T-helper 17 cell (primary cell): ENCODE measurements at regions not wholly inside any gene's neighbourhood (a gene's known extent, or its start where the extent isn't known, plus 50 kb on each side); places are given as distances from the start of the nearest gene placed in this dataset.
"Not testable (repeated sequence)": the region's sequence is repeated elsewhere in the genome, so short reads cannot be mapped to it uniquely, and the experiment has no call there.

Source experiments
- ATAC-seq: fragments of 150-1000 bp; cut with Tn5 transposase; 2 replicates; pipeline ENCODE4 v1.10.0; 2021; ENCODE audit warnings: mild to moderate bottlenecking, moderate library complexity
- DNase-seq, 3 donors: peaks; one replicate each; pipeline versions ENCODE4 v3.0.0 to v3.0.0-alpha.2; 2020 to 2021
- H3K9me3 ChIP-seq: one replicate; pipeline ENCODE4 v1.7.0; 2013; ENCODE audit warnings: low read length, mild to moderate bottlenecking; ENCODE audit not compliant: control insufficient read depth, poor library complexity, severe bottlenecking
- H3K27ac Mint-ChIP-seq: one replicate; pipeline ENCODE4 v1.8.0; 2022; ENCODE audit warnings: mild to moderate bottlenecking, moderate library complexity, mixed read lengths
- H3K27me3 Mint-ChIP-seq: one replicate; pipeline ENCODE4 v1.8.0; 2022; ENCODE audit warnings: mixed read lengths
- H3K36me3 Mint-ChIP-seq: one replicate; pipeline ENCODE4 v1.8.0; 2022; ENCODE audit warnings: low read depth, mixed read lengths
- H3K4me1 Mint-ChIP-seq: one replicate; pipeline ENCODE4 v1.8.0; 2022; ENCODE audit warnings: mild to moderate bottlenecking, mixed read lengths
- H3K4me3 Mint-ChIP-seq: one replicate; pipeline ENCODE4 v1.8.0; 2022; ENCODE audit warnings: mild to moderate bottlenecking, moderate library complexity, mixed read lengths

DNA sequence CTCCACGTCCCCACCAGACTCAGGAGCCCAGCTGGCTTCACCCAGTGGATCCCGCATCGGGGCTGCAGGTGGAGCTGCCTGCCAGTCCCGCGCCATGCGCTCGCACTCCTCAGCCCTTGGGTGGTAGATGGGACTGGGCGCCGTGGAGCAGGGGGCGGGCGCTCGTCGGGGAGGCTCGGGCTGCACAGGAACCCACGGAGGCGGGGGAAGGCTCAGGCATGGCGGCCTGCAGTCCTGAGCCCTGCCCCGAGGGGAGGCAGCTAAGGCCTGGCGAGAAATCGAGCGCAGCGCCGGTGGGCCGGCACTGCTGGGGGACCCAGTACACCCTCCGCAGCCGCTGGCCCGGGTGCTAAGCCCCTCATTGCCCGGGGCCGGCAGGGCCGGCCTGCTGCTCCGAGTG, 170.2 kb upstream of the NYAP2 start:
- not testable (repeated sequence) for H3K4me3 Mint-ChIP-seq, H3K27ac Mint-ChIP-seq, H3K36me3 Mint-ChIP-seq, H3K4me1 Mint-ChIP-seq, ATAC-seq, DNase-seq, H3K9me3 ChIP-seq
- peaks cover 21% of the 10 kb centered on the region for H3K27me3 Mint-ChIP-seq

DNA sequence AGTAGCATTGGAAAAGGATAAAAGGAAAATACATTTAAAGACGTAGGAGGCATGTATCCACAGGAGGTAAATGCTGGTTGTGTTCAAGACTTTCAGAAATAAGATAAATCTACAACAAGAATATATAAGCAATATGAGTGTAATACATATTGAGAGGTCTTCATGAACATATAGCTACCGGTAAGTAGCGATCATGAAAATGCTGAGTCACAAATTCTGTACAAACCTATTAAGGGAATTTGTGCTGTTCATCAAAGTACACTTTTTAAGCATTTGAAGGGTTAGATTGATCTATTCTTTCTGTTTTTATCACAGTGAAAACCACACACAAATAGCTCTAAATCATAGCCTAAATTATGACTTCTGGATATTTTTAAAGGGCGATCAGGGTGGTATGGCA, 173.1 kb upstream of the NYAP2 start:
- no peak overlapping the region for H3K27ac Mint-ChIP-seq

DNA sequence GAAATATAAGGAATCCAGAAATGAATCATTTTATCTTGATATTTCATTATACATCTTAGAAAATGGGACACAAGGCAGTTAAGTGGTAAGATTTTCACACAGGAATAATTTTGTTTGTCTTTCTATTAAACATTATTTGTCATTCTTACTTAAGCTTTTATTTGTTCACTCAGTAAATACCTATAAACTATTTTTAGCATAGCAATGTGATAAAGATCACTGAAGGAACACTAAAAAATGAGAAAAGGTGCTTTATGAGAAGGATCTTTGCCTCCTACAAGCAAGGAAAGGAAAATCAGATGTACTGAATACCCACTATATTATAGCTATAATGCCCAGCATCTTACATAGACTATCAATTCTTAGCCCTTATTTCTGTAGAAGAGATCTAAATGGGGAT, 176.2 kb upstream of the NYAP2 start:
- no peak overlapping the region for H3K27ac Mint-ChIP-seq
- no peaks in the 10 kb centered on the region for H3K9me3 ChIP-seq
- DNase-seq (no peak), ATAC-seq (no peak)
- no peaks in the 10 kb centered on the region for H3K27me3 Mint-ChIP-seq
- H3K36me3 Mint-ChIP-seq, result no peaks in the 10 kb centered on the region
- peaks cover 5% of the 10 kb centered on the region for H3K4me1 Mint-ChIP-seq
- H3K4me3 Mint-ChIP-seq, result no peak overlapping the region

More for the DNA sequence above, 173.1 kb upstream of the NYAP2 start:
- Mint-ChIP-seq H3K4me3 (no peak overlapping the region), H3K27me3 (peaks cover 17% of the 10 kb centered on the region), H3K36me3 (no peaks in the 10 kb centered on the region), H3K4me1 (peaks cover 5% of the 10 kb centered on the region)
- ATAC-seq (no peak), DNase-seq (no peak)
- H3K9me3 ChIP-seq, result no peaks in the 10 kb centered on the region

DNA sequence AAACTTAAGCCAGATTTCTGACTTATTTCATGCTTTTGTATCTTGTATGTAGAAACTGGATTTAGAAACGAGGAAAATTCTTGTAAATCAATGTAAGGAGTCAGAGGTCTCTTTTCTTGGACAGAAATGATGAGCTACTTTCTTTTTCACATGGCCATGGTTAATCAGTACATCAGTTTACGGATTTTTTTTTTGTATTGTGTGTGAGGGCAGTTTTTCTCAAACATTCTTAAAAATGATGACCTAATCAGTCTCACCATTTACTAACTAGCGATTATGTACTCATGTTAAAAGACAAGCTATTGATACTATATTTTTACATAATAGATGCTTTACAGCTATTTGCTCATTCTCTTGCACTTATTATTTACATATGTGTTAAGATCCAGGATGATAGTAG, 165.2 kb upstream of the DOCK10 start:
- Mint-ChIP-seq H3K27me3 (peaks cover 12% of the 10 kb centered on the region), H3K4me1 (no peaks in the 10 kb centered on the region), H3K27ac (no peak overlapping the region), H3K4me3 (no peak overlapping the region), H3K36me3 (no peaks in the 10 kb centered on the region)
- no peak for ATAC-seq
- H3K9me3 ChIP-seq, result no peaks in the 10 kb centered on the region
- DNase-seq, result no peak

DNA sequence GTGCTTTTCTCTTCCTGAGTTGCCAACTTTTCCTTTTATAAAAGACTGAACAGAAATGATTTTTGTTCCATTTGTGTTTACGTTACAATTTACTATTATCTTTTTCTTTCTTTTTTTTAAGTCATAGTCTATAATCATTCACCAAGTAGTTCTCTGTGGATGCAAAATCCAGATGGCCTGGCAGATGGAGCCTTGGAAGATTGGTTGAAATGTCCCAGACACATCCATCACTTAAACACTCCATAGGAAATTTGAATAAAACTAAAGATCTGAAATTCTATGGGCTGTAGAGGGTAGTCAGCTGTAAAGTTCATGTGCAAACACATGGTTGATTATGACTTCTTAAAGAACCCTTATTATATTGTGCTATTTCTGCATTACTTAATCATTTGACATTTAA, 164.8 kb upstream of the DOCK10 start:
- no peak for DNase-seq

DNA sequence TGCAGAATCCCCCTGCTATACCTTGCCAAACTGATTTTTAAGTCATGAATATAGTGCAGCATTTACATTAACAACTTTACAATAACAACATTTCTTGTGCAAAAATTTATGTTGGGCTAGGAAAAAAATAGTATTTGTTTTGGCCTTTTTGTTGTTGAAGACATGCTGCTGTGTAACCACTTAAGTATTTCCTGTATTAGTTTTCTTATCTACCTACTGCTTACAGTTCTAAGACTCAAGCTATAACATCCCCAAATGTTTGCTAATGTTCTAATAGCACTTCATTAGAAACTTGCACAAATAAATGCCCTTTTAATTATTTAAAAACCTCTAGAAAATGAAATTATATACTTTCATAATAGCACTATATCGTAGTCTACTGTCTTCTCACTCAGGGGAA, 154.3 kb upstream of the DOCK10 start:
- Mint-ChIP-seq H3K27me3 (no peaks in the 10 kb centered on the region), H3K4me3 (no peak overlapping the region), H3K4me1 (no peaks in the 10 kb centered on the region), H3K36me3 (no peaks in the 10 kb centered on the region), H3K27ac (no peak overlapping the region)
- DNase-seq, result no peak
- H3K9me3 ChIP-seq, result no peaks in the 10 kb centered on the region
- no peak for ATAC-seq

More for the DNA sequence above, 164.8 kb upstream of the DOCK10 start:
- H3K4me1 Mint-ChIP-seq, result no peaks in the 10 kb centered on the region
- H3K36me3 Mint-ChIP-seq, result no peaks in the 10 kb centered on the region
- no peaks in the 10 kb centered on the region for H3K9me3 ChIP-seq
- no peak for ATAC-seq
- H3K4me3 Mint-ChIP-seq, result no peak overlapping the region
- H3K27me3 Mint-ChIP-seq, result peaks cover 12% of the 10 kb centered on the region
- H3K27ac Mint-ChIP-seq, result no peak overlapping the region

DNA sequence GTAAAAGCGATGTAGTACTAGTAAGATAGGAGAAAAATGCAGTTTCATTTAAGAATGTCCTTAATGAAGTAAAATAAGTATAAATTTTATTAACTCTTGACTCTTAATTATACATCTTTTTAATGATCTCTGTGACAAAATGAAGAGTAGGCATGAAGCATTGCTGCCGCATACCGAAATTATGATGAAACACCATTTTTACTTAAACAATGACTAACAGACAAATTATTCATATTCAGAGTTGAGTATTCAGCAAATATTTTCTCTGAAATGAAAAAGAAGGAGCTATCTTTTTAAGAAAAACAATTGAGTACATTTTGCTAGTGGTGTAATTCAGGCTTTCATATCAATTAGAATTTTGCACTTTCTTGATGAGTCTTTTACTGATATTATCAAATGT, 150.6 kb upstream of the DOCK10 start:
- ATAC-seq (no peak), DNase-seq (no peak)
- H3K4me1 Mint-ChIP-seq, result no peaks in the 10 kb centered on the region
- no peak overlapping the region for H3K4me3 Mint-ChIP-seq
- no peak overlapping the region for H3K27ac Mint-ChIP-seq
- peaks cover 18% of the 10 kb centered on the region for H3K27me3 Mint-ChIP-seq
- no peaks in the 10 kb centered on the region for H3K36me3 Mint-ChIP-seq
- H3K9me3 ChIP-seq, result no peaks in the 10 kb centered on the region

DNA sequence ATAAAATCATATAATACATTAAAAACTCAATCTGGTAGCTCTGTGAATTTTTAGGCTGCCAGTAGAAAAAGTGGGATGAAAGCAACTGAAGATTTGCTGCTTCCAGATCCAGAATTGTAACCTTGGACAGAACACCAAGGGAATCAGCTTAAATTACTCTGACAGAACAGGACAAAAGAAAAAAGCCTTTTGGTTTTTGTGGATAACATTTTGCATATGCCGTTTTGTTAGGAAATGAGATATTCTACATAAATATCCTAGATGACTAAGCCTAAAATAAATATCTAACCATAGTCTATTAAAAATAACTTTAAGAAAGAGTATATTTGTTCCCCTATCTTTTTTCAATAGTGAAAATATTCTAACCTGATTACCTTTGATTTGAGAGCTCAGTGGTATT, 148.7 kb upstream of the DOCK10 start:
- H3K27ac Mint-ChIP-seq, result no peak overlapping the region
- no peaks in the 10 kb centered on the region for H3K9me3 ChIP-seq
- DNase-seq, result no peak
- H3K36me3 Mint-ChIP-seq, result no peaks in the 10 kb centered on the region
- ATAC-seq, result no peak
- no peak overlapping the region for H3K4me3 Mint-ChIP-seq
- no peaks in the 10 kb centered on the region for H3K4me1 Mint-ChIP-seq
- peaks cover 26% of the 10 kb centered on the region for H3K27me3 Mint-ChIP-seq

DNA sequence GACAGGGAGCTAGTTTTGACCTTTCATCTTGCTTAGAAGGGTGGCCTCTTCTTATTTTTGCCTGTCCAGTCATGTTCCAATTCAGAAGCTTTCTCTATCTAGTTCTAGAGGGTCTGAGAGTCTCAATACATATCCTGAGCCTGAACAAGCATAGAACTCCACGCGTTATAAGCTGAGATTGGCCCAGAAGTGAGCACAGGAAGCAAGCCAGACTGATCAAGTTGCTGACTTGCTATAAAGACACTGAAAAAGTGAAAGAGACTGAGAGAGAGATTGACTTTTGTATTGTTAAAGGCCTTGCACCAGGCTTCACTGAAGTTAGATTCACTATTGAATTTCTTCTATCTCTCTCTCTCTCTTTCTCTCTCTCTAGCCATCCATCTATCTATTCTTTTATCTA, 142.7 kb upstream of the DOCK10 start:
- Mint-ChIP-seq H3K36me3 (peaks cover 5% of the 10 kb centered on the region), H3K27me3 (peaks cover 29% of the 10 kb centered on the region), H3K4me3 (no peak overlapping the region), H3K27ac (no peak overlapping the region), H3K4me1 (peaks cover 4% of the 10 kb centered on the region)
- ATAC-seq (no peak), DNase-seq (no peak)
- H3K9me3 ChIP-seq, result no peaks in the 10 kb centered on the region

DNA sequence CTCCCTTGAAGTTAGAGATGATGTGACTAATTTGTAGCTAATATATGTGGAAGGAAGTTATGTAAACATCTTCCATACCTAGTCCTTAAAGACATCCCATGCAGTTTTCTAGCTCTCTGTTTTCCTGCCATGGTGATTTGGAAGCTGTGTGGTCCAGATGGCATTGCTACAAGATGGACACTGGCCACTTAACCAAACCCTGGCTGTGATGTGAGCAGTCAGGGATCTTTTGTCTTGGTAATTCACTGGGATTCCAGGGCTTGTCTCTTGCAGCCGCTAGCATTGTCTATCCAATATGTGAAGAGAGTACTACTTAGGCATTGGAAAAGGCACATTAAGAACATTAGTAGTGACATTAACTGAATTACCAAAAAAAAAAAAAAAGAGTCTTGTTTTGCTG, 139.9 kb upstream of the DOCK10 start:
- no peaks in the 10 kb centered on the region for H3K9me3 ChIP-seq
- no peak for DNase-seq
- peaks cover 4% of the 10 kb centered on the region for H3K4me1 Mint-ChIP-seq
- H3K27ac Mint-ChIP-seq, result no peak overlapping the region
- H3K27me3 Mint-ChIP-seq, result peaks cover 8% of the 10 kb centered on the region
- H3K36me3 Mint-ChIP-seq, result peaks cover 5% of the 10 kb centered on the region
- ATAC-seq, result no peak
- H3K4me3 Mint-ChIP-seq, result no peak overlapping the region

DNA sequence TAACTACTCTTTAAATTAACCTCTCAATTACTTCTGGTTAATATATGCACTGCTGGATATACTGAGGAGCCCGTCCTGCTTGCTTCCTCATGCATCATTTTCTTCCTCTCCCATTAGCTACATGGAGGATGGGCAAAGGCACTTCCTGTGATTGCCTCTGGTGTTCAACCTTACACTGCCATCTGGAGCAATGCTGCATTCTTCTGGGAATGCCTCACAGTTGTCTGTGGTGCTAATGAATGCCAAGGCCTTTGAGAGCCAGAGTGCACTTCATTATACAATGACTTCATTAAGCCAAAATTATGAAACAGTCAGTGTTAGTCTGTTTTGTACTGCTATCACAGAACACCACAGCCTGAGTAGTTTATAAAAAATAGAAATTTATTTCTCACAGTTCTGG, 134.8 kb upstream of the DOCK10 start:
- Mint-ChIP-seq H3K4me1 (no peaks in the 10 kb centered on the region), H3K27me3 (no peaks in the 10 kb centered on the region), H3K36me3 (no peaks in the 10 kb centered on the region), H3K27ac (no peak overlapping the region), H3K4me3 (no peak overlapping the region)
- no peak for ATAC-seq
- no peak for DNase-seq
- no peaks in the 10 kb centered on the region for H3K9me3 ChIP-seq

DNA sequence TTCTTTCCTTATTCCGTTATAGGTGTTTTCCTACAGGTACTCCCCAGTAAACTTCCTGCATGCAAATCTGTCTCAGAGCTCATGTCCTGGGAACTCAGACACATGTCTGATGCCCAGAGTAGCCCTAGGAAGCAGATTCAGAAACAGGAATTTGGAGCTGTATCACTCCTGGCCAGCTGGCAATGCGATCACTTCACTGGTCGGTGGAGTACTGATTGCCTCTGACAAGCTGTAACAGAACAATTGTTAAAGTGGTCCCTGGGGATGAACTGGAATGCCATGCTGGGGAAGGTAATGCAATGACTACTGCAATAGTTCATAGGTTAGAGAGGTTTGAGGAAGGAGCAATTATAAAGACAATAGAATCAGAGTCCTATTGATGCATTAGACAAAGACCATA, 131.6 kb upstream of the DOCK10 start:
- H3K4me3 Mint-ChIP-seq, result no peak overlapping the region
- no peak overlapping the region for H3K27ac Mint-ChIP-seq
- ATAC-seq, result no peak
- no peaks in the 10 kb centered on the region for H3K9me3 ChIP-seq
- no peak for DNase-seq
- peaks cover 4% of the 10 kb centered on the region for H3K27me3 Mint-ChIP-seq
- H3K4me1 Mint-ChIP-seq, result no peaks in the 10 kb centered on the region
- no peaks in the 10 kb centered on the region for H3K36me3 Mint-ChIP-seq

DNA sequence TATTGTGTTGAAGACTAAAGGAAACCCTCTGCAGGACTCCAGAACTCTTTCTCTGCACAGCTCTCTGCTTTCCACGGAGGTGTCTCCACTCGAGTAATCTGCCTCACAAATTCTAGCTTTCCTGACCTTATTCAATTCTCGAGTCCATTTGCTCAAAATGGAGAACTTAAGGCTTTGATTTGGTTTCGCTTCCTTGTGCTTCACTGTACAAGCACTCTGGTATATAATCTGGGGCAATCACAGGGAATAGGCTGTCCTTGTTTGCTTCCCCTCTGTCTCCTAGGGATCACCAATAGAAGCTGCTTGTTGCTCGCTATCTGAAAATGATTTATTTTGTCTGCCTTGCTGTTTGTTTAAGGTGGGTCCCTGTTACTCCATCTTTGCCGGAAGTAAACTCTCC, 129.1 kb upstream of the DOCK10 start:
- H3K9me3 ChIP-seq, result no peaks in the 10 kb centered on the region
- Mint-ChIP-seq H3K27ac (no peak overlapping the region), H3K36me3 (no peaks in the 10 kb centered on the region), H3K4me3 (no peak overlapping the region), H3K27me3 (peaks cover 10% of the 10 kb centered on the region), H3K4me1 (no peaks in the 10 kb centered on the region)
- DNase-seq (no peak), ATAC-seq (no peak)

DNA sequence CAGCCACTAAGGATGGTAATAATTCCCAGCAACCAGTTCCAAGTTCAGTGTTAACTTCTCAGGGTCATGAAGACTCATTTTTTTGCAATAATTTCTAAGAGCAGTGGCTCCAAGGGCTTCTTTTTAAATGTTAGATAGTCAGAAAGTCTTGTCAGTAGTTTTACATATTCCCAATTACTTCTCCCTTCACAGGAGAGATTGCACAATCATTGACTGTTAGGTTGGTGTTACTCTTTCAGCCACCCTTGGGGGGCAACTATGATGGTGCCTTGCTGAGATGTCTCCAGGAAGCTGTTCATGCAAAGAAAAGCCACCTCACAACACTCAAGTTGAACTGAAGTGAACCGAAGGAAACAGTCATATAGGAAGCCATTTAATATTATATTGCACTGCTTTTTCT, 127.9 kb upstream of the DOCK10 start:
- Mint-ChIP-seq H3K4me3 (no peak overlapping the region), H3K4me1 (no peaks in the 10 kb centered on the region), H3K27ac (no peak overlapping the region), H3K36me3 (no peaks in the 10 kb centered on the region), H3K27me3 (peaks cover 10% of the 10 kb centered on the region)
- ATAC-seq (no peak), DNase-seq (no peak)
- no peaks in the 10 kb centered on the region for H3K9me3 ChIP-seq

DNA sequence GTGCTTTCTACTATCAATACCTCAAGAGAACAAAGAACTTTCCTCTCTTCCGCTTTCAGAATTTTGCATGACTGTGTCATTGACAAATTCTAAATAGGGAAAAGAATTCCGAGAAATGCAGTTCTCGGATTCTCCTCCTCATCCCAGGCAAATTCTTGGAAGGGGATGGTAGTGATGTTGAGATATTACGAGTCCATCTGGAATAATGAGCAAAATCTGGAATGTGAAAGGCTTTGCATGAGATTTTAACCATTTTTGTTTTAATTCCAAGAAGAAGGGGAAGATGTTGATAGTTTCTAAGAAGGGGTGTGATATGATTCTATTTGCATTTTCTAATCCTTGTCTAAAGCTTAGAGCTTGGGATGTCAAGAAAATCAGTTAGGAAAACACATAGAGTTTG, 127.1 kb upstream of the DOCK10 start:
- no peak overlapping the region for H3K4me3 Mint-ChIP-seq
- no peak overlapping the region for H3K27ac Mint-ChIP-seq
- H3K9me3 ChIP-seq, result no peaks in the 10 kb centered on the region
- peaks cover 3% of the 10 kb centered on the region for H3K4me1 Mint-ChIP-seq
- ATAC-seq (no peak), DNase-seq (no peak)
- no peaks in the 10 kb centered on the region for H3K36me3 Mint-ChIP-seq
- peaks cover 16% of the 10 kb centered on the region for H3K27me3 Mint-ChIP-seq
